PC-9 (cell line): ENCODE measurements at regions not wholly inside any gene's neighbourhood (a gene's known extent, or its start where the extent isn't known, plus 50 kb on each side); places are given as distances from the start of the nearest gene placed in this dataset.

Source experiments
- BruUV-seq: library from RNA; stranded (reverse); fragments of 400-500 nt; replicated peaks from 2 replicates; lab custom pipeline; 2021; lab: Mats Ljungman, UMichigan
- CTCF ChIA-PET: fragments of 300-600 bp; sonication (Branson Sonifier 250); formaldehyde crosslinking; loops from one replicate; lab custom pipeline; 2022; ENCODE audit warnings: antibody characterized with exemption; lab: Charles Lee
- POLR2A ChIA-PET: fragments of 300-600 bp; sonication (Branson Sonifier 250); formaldehyde crosslinking; loops from one replicate; lab custom pipeline; 2022; ENCODE audit warnings: antibody characterized with exemption; ENCODE audit not compliant: unreplicated experiment; lab: Charles Lee
- DNase-seq, 2 experiments: peaks; one replicate each; pipeline versions ENCODE4 v3.0.0 to v3.0.0-alpha.2; 2015 to 2022; ENCODE audit warnings: mixed read lengths in 1 of 2
- H2AFZ ChIP-seq: fragments of 200-600 bp; sonication (generic); 2 replicates; pipeline ENCODE4 v1.8.1; 2017; ENCODE audit warnings: antibody characterized with exemption
- H3F3A ChIP-seq: fragments of 200-600 bp; sonication (generic); 2 replicates; pipeline ENCODE4 v1.8.1; 2017; ENCODE audit warnings: antibody characterized with exemption, mild to moderate bottlenecking, low read depth; ENCODE audit not compliant: insufficient read depth
- H3K27ac ChIP-seq: fragments of 200-600 bp; sonication (generic); 2 replicates; pipeline ENCODE4 v1.6.1; 2016; ENCODE audit warnings: mixed run types
- H3K27me3 ChIP-seq: fragments of 200-600 bp; sonication (generic); 2 replicates; pipeline ENCODE4 v1.6.1; 2016; ENCODE audit warnings: low read depth, mixed run types; ENCODE audit not compliant: insufficient read depth
- H3K36me3 ChIP-seq: fragments of 200-600 bp; sonication (generic); 2 replicates; pipeline ENCODE4 v1.6.1; 2016; ENCODE audit warnings: low read depth, mixed run types
- H3K4me1 ChIP-seq: fragments of 200-600 bp; sonication (generic); replicated peaks from 2 replicates; pipeline ENCODE4 v1.6.1; 2016; ENCODE audit warnings: mixed run types; ENCODE audit not compliant: insufficient read depth
- H3K4me2 ChIP-seq: fragments of 200-600 bp; sonication (generic); 2 replicates; pipeline ENCODE4 v1.6.1; 2017; ENCODE audit warnings: mixed run types
- H3K4me3 ChIP-seq: fragments of 200-600 bp; sonication (generic); 2 replicates; pipeline ENCODE4 v1.6.1; 2016; ENCODE audit warnings: mixed run types
- H3K79me2 ChIP-seq: fragments of 200-600 bp; sonication (generic); 2 replicates; pipeline ENCODE4 v1.6.1; 2017; ENCODE audit warnings: low read depth, mixed run types
- H3K9me2 ChIP-seq: fragments of 200-600 bp; sonication (generic); 2 replicates; pipeline ENCODE4 v1.8.1; 2017; ENCODE audit warnings: mild to moderate bottlenecking; ENCODE audit not compliant: insufficient read depth
- H3K9me3 ChIP-seq: fragments of 200-600 bp; sonication (generic); 2 replicates; pipeline ENCODE4 v1.8.1; 2016; ENCODE audit warnings: low read depth; ENCODE audit not compliant: insufficient read depth
- H4K20me1 ChIP-seq: fragments of 200-600 bp; sonication (generic); 2 replicates; pipeline ENCODE4 v1.8.1; 2017; ENCODE audit not compliant: insufficient read depth
- EZH2 ChIP-seq: fragments of 200-600 bp; sonication (generic); IDR thresholded peaks from 2 replicates; pipeline ENCODE4 v1.8.0; 2017; ENCODE audit warnings: antibody characterized with exemption, low read depth
- intact Hi-C: fragments of 100-400 bp; cut with micrococcal nuclease; formaldehyde crosslinking; loops from one replicate; pipeline ENCODE4 v1.10.0; 2022; ENCODE audit not compliant: unreplicated experiment
- TF ChIP-seq, protein P1 (sequence below): fragments of 200-600 bp; sonication (generic); conservative IDR thresholded peaks from 2 replicates; pipeline ENCODE4 v1.6.1; 2017; ENCODE audit warnings: mixed run types, antibody characterized with exemption, mild to moderate bottlenecking, moderate library complexity

DNA sequence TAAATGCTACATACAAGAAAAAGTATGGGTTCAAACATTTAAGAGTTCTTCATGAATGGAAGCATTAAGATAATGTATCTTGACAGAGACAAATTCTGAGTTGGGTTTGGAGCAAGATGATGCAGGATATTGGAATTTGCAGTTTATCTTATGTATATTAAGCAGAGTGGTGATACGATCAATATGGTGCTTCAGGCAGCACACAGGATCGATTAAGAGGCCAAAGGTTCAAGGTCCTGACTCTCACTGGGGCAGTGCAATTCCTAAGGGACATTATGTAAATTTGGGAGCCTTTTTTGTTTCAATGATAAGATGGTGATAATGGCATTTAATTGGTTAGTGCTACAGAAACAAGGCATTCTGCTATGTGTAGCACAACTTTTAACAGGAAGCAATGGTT lies 381.9 kb downstream of the KCNJ3 start:
- Histone ChIP-seq H3F3A (no peaks in the 10 kb centered on the region), H4K20me1 (no peaks in the 10 kb centered on the region), H3K4me1 (no peaks in the 10 kb centered on the region), H2AFZ (no peak overlapping the region), H3K9me3 (no peaks in the 10 kb centered on the region), H3K9me2 (no peaks in the 10 kb centered on the region), H3K4me3 (no peak overlapping the region), H3K27ac (no peak overlapping the region), H3K27me3 (no peaks in the 10 kb centered on the region), H3K36me3 (no peaks in the 10 kb centered on the region), H3K4me2 (no peak overlapping the region), H3K79me2 (no peaks in the 10 kb centered on the region)
- no TSS peak for BruUV-seq
- ChIA-PET POLR2A (interaction anchor here (0.7 kb wide), 1 partner anchor 631 kb away, joined by 3 read pairs; no protein-coding TSS in a partner anchor), CTCF (no interaction called here)
- no peak for TF ChIP-seq EZH2
- TF ChIP-seq, protein P1, sequence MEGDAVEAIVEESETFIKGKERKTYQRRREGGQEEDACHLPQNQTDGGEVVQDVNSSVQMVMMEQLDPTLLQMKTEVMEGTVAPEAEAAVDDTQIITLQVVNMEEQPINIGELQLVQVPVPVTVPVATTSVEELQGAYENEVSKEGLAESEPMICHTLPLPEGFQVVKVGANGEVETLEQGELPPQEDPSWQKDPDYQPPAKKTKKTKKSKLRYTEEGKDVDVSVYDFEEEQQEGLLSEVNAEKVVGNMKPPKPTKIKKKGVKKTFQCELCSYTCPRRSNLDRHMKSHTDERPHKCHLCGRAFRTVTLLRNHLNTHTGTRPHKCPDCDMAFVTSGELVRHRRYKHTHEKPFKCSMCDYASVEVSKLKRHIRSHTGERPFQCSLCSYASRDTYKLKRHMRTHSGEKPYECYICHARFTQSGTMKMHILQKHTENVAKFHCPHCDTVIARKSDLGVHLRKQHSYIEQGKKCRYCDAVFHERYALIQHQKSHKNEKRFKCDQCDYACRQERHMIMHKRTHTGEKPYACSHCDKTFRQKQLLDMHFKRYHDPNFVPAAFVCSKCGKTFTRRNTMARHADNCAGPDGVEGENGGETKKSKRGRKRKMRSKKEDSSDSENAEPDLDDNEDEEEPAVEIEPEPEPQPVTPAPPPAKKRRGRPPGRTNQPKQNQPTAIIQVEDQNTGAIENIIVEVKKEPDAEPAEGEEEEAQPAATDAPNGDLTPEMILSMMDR = no peak
- intact Hi-C loops = no loop called here
- DNase-seq = no peak

DNA sequence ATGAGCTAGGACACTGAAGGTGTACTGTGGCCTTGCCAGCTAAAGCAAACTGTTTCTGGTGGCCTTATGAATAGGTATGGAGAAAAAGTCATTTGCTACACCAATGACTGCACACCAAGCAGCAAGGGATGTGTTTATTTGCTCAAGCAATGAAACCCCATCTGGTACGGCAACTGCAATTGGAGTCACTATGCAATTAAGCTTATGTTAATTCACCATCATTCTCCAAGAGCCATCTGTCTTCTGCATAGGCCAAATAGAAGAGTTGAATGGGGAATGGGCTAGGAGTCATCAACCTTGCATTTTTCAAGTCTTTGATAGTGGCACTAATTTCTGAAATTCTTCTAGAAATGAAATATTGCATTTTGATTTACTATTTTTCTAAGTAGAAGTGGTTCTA lies 372.0 kb downstream of the KCNJ3 start:
- Histone ChIP-seq H3K4me3 (no peak overlapping the region), H3K79me2 (no peaks in the 10 kb centered on the region), H4K20me1 (no peaks in the 10 kb centered on the region), H2AFZ (no peak overlapping the region), H3K9me3 (no peaks in the 10 kb centered on the region), H3K4me2 (no peak overlapping the region), H3K36me3 (no peaks in the 10 kb centered on the region), H3K27ac (no peak overlapping the region), H3F3A (no peaks in the 10 kb centered on the region), H3K4me1 (no peaks in the 10 kb centered on the region), H3K27me3 (no peaks in the 10 kb centered on the region), H3K9me2 (no peaks in the 10 kb centered on the region)
- POLR2A ChIA-PET = interaction anchor here (0.7 kb wide), 1 partner anchor 245 kb away, joined by 3 read pairs; no protein-coding TSS in a partner anchor
- DNase-seq = no peak
- BruUV-seq = no TSS peak
- CTCF ChIA-PET = no interaction called here
- no peak for TF ChIP-seq EZH2
- TF ChIP-seq, protein P1 = no peak
- intact Hi-C loops = no loop called here

DNA sequence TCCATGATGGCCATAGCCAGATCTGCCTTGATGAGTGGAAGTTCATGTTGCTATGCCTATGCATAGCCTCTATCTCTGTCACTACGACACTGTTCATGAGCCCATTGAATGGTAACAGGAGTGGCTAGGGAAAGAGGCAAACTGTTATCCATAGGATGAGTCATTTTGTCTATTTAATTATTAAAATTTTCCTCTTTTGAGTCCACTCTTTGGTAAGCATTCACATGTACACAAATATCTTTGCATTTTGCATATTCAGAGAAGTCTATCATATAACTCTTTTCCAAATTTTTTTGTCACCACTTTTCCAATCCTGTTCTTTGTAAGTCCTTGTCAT lies 364.4 kb downstream of the KCNJ3 start:
- H3K9me2 ChIP-seq = no peaks in the 10 kb centered on the region
- no peak overlapping the region for H3K4me3 ChIP-seq
- no peak overlapping the region for H3K27ac ChIP-seq
- TF ChIP-seq, protein P1 = no peak
- no peak for TF ChIP-seq EZH2
- no peaks in the 10 kb centered on the region for H3K27me3 ChIP-seq
- H2AFZ ChIP-seq = no peak overlapping the region
- ChIA-PET POLR2A (no interaction called here), CTCF (no interaction called here)
- H3K4me1 ChIP-seq = no peaks in the 10 kb centered on the region
- DNase-seq = no peak
- no peaks in the 10 kb centered on the region for H3K79me2 ChIP-seq
- H3K36me3 ChIP-seq = no peaks in the 10 kb centered on the region
- intact Hi-C loops = no loop called here
- H3K4me2 ChIP-seq = no peak overlapping the region
- no peaks in the 10 kb centered on the region for H3F3A ChIP-seq
- no peaks in the 10 kb centered on the region for H4K20me1 ChIP-seq
- no TSS peak for BruUV-seq
- no peaks in the 10 kb centered on the region for H3K9me3 ChIP-seq
